GM21825 (cell line): ENCODE measurements at regions not wholly inside any gene's neighbourhood (a gene's known extent, or its start where the extent isn't known, plus 50 kb on each side); places are given as distances from the start of the nearest gene placed in this dataset.

ENCODE experiments used
- ATAC-seq: cut with Tn5 transposase; IDR thresholded peaks from one replicate; pipeline ENCODE4 v1.9.1; 2021; ENCODE audit warnings: mild to moderate bottlenecking, moderate library complexity; ENCODE audit not compliant: unreplicated experiment

GRCh38 chr4:11739992-11740391 lies 311.3 kb upstream of the HS3ST1 start:
- ATAC-seq: no peak

- no peak for ATAC-seq
Measured at GRCh38 chr4:11736978-11737377, 308.3 kb upstream of the HS3ST1 start.

GRCh38 chr4:11735651-11736050 lies 307.0 kb upstream of the HS3ST1 start:
- ATAC-seq: no peak

GRCh38 chr4:11732155-11732554 lies 303.5 kb upstream of the HS3ST1 start:
- no peak for ATAC-seq

- ATAC-seq: no peak
Measured at GRCh38 chr4:11730545-11730944, 301.9 kb upstream of the HS3ST1 start.

- no peak for ATAC-seq
Measured at GRCh38 chr4:11729548-11729947, 300.9 kb upstream of the HS3ST1 start.

GRCh38 chr4:11727903-11728564 lies 299.3 kb upstream of the HS3ST1 start:
- ATAC-seq: no peak

- ATAC-seq: no peak
Measured at GRCh38 chr4:11724731-11725130, 296.0 kb upstream of the HS3ST1 start.

- ATAC-seq: no peak
Measured at GRCh38 chr4:11722223-11722622, 293.5 kb upstream of the HS3ST1 start.

GRCh38 chr4:11720292-11720691 lies 291.6 kb upstream of the HS3ST1 start:
- no peak for ATAC-seq

- no peak for ATAC-seq
Measured at GRCh38 chr4:11719879-11720278, 291.2 kb upstream of the HS3ST1 start.

GRCh38 chr4:11715753-11716521 lies 287.2 kb upstream of the HS3ST1 start:
- ATAC-seq: no peak

GRCh38 chr4:11710453-11711093 lies 281.9 kb upstream of the HS3ST1 start:
- ATAC-seq: no peak

- ATAC-seq: no peak
Measured at GRCh38 chr4:11704186-11704830, 275.6 kb upstream of the HS3ST1 start.

- no peak for ATAC-seq
Measured at GRCh38 chr4:11702886-11703557, 274.3 kb upstream of the HS3ST1 start.

- ATAC-seq: no peak
Measured at GRCh38 chr4:11701966-11702725, 273.5 kb upstream of the HS3ST1 start.

- ATAC-seq: no peak
Measured at GRCh38 chr4:11700751-11701226, 272.1 kb upstream of the HS3ST1 start.

- ATAC-seq: no peak
Measured at GRCh38 chr4:11698846-11699590, 270.3 kb upstream of the HS3ST1 start.

GRCh38 chr4:11698033-11698432 lies 269.3 kb upstream of the HS3ST1 start:
- no peak for ATAC-seq
